IgD-negative memory B cell (primary cell): ENCODE measurements at regions not wholly inside any gene's neighbourhood (a gene's known extent, or its start where the extent isn't known, plus 50 kb on each side); places are given as distances from the start of the nearest gene placed in this dataset.
"Not testable (repeated sequence)": the region's sequence is repeated elsewhere in the genome, so short reads cannot be mapped to it uniquely, and the experiment has no call there.

Source experiments
- H3K27ac Mint-ChIP-seq, 3 donors: one replicate each; pipeline ENCODE4 v1.8.0; 2020 to 2022; ENCODE audit warnings: mild to moderate bottlenecking in 3 of 3, mixed read lengths in 3 of 3, moderate library complexity in 1 of 3
- H3K27me3 Mint-ChIP-seq: one replicate; pipeline ENCODE4 v1.8.0; 2021; ENCODE audit warnings: mixed read lengths
- H3K36me3 Mint-ChIP-seq: one replicate; pipeline ENCODE4 v1.8.0; 2020; ENCODE audit warnings: mild to moderate bottlenecking, mixed read lengths
- H3K4me1 Mint-ChIP-seq, 3 donors: one replicate each; pipeline ENCODE4 v1.8.0; 2020 to 2022; ENCODE audit warnings: mixed read lengths in 3 of 3, mild to moderate bottlenecking in 1 of 3
- H3K4me3 Mint-ChIP-seq, 4 donors: one replicate each; pipeline ENCODE4 v1.8.0; 2020 to 2022; ENCODE audit warnings: mild to moderate bottlenecking in 4 of 4, mixed read lengths in 4 of 4, moderate library complexity in 3 of 4
- H3K9me3 Mint-ChIP-seq, 3 donors: one replicate each; pipeline ENCODE4 v1.8.0; 2020 to 2021; ENCODE audit warnings: mixed read lengths in 3 of 3, mild to moderate bottlenecking in 1 of 3

- H3K9me3 Mint-ChIP-seq = no peaks in the 10 kb centered on the region
- H3K4me3 Mint-ChIP-seq = peak overlapping the region in 1 of 4 donors; percentile 41
- no peaks in the 10 kb centered on the region for H3K36me3 Mint-ChIP-seq
- H3K4me1 Mint-ChIP-seq = peaks cover 0 to 10% (median 3%) of the 10 kb centered on the region in 3 donors
- no peaks in the 10 kb centered on the region for H3K27me3 Mint-ChIP-seq
- peak overlapping the region in 1 of 3 donors; percentile 23 for H3K27ac Mint-ChIP-seq
Observed at GRCh38 chr12:73452672-73453469, 1084.8 kb upstream of the ATXN7L3B start.

GRCh38 chr12:73460212-73460611, 1077.4 kb upstream of the ATXN7L3B start:
- Mint-ChIP-seq H3K9me3 (peaks cover 0 to 5% (median 0%) of the 10 kb centered on the region in 3 donors), H3K27me3 (no peaks in the 10 kb centered on the region), H3K36me3 (no peaks in the 10 kb centered on the region), H3K27ac (no peak overlapping the region), H3K4me3 (no peak overlapping the region), H3K4me1 (peaks cover 0 to 2% (median 0%) of the 10 kb centered on the region in 3 donors)

- Mint-ChIP-seq H3K27ac (no peak overlapping the region), H3K4me1 (peaks cover 0 to 2% (median 0%) of the 10 kb centered on the region in 3 donors), H3K27me3 (no peaks in the 10 kb centered on the region)
Observed at GRCh38 chr12:73465106-73465505, 1072.5 kb upstream of the ATXN7L3B start.

GRCh38 chr12:73486256-73486655, 1051.4 kb upstream of the ATXN7L3B start:
- Mint-ChIP-seq H3K36me3 (no peaks in the 10 kb centered on the region), H3K4me3 (no peak overlapping the region), H3K9me3 (peaks cover 0 to 18% (median 2%) of the 10 kb centered on the region in 3 donors), H3K27ac (no peak overlapping the region), H3K4me1 (no peaks in the 10 kb centered on the region), H3K27me3 (no peaks in the 10 kb centered on the region)

More at GRCh38 chr12:73465106-73465505, 1072.5 kb upstream of the ATXN7L3B start:
- Mint-ChIP-seq H3K9me3 (peaks cover 0 to 6% (median 0%) of the 10 kb centered on the region in 3 donors), H3K4me3 (no peak overlapping the region), H3K36me3 (no peaks in the 10 kb centered on the region)

- H3K27ac Mint-ChIP-seq = no peak overlapping the region
- no peaks in the 10 kb centered on the region for H3K36me3 Mint-ChIP-seq
- no peaks in the 10 kb centered on the region for H3K27me3 Mint-ChIP-seq
- no peaks in the 10 kb centered on the region for H3K4me1 Mint-ChIP-seq
- peaks cover 3 to 6% (median 4%) of the 10 kb centered on the region in 3 donors for H3K9me3 Mint-ChIP-seq
- no peak overlapping the region for H3K4me3 Mint-ChIP-seq
Observed at GRCh38 chr12:73506611-73507010, 1031.0 kb upstream of the ATXN7L3B start.

GRCh38 chr12:73514672-73515071, 1023.0 kb upstream of the ATXN7L3B start:
- no peaks in the 10 kb centered on the region for H3K27me3 Mint-ChIP-seq
- H3K4me3 Mint-ChIP-seq = no peak overlapping the region
- no peaks in the 10 kb centered on the region for H3K4me1 Mint-ChIP-seq
- no peaks in the 10 kb centered on the region for H3K36me3 Mint-ChIP-seq
- peak overlapping the region in 1 of 3 donors; percentile 2 for H3K27ac Mint-ChIP-seq
- peaks cover 3 to 7% (median 6%) of the 10 kb centered on the region in 3 donors for H3K9me3 Mint-ChIP-seq

GRCh38 chr12:73517859-73518258, 1019.8 kb upstream of the ATXN7L3B start:
- no peaks in the 10 kb centered on the region for H3K36me3 Mint-ChIP-seq
- no peak overlapping the region for H3K4me3 Mint-ChIP-seq
- H3K4me1 Mint-ChIP-seq = no peaks in the 10 kb centered on the region

GRCh38 chr12:73529231-73529630, 1008.4 kb upstream of the ATXN7L3B start:
- no peaks in the 10 kb centered on the region for H3K27me3 Mint-ChIP-seq
- H3K4me3 Mint-ChIP-seq = no peak overlapping the region
- no peaks in the 10 kb centered on the region for H3K4me1 Mint-ChIP-seq
- peaks cover 2 to 3% (median 2%) of the 10 kb centered on the region in 3 donors for H3K9me3 Mint-ChIP-seq
- no peaks in the 10 kb centered on the region for H3K36me3 Mint-ChIP-seq
- no peak overlapping the region for H3K27ac Mint-ChIP-seq

More at GRCh38 chr12:73517859-73518258, 1019.8 kb upstream of the ATXN7L3B start:
- H3K27ac Mint-ChIP-seq = no peak overlapping the region
- no peaks in the 10 kb centered on the region for H3K27me3 Mint-ChIP-seq
- peaks cover 5 to 13% (median 8%) of the 10 kb centered on the region in 3 donors for H3K9me3 Mint-ChIP-seq

- H3K9me3 Mint-ChIP-seq = peaks cover 0 to 2% (median 2%) of the 10 kb centered on the region in 3 donors
- no peaks in the 10 kb centered on the region for H3K4me1 Mint-ChIP-seq
- H3K36me3 Mint-ChIP-seq = no peaks in the 10 kb centered on the region
- H3K27ac Mint-ChIP-seq = no peak overlapping the region
- H3K27me3 Mint-ChIP-seq = no peaks in the 10 kb centered on the region
- H3K4me3 Mint-ChIP-seq = no peak overlapping the region
Observed at GRCh38 chr12:73529954-73530353, 1007.7 kb upstream of the ATXN7L3B start.

GRCh38 chr12:73531752-73532151, 1005.9 kb upstream of the ATXN7L3B start:
- peaks cover 0 to 2% (median 2%) of the 10 kb centered on the region in 3 donors for H3K9me3 Mint-ChIP-seq
- no peaks in the 10 kb centered on the region for H3K4me1 Mint-ChIP-seq
- H3K36me3 Mint-ChIP-seq = no peaks in the 10 kb centered on the region
- no peak overlapping the region for H3K27ac Mint-ChIP-seq
- no peaks in the 10 kb centered on the region for H3K27me3 Mint-ChIP-seq
- no peak overlapping the region for H3K4me3 Mint-ChIP-seq

- Mint-ChIP-seq H3K27ac (no peak overlapping the region), H3K9me3 (peaks cover 0 to 2% (median 2%) of the 10 kb centered on the region in 3 donors), H3K4me1 (no peaks in the 10 kb centered on the region), H3K4me3 (no peak overlapping the region), H3K36me3 (no peaks in the 10 kb centered on the region), H3K27me3 (no peaks in the 10 kb centered on the region)
Observed at GRCh38 chr12:73547421-73547820, 990.2 kb upstream of the ATXN7L3B start.

GRCh38 chr12:73585136-73585535, 952.5 kb upstream of the ATXN7L3B start:
- Mint-ChIP-seq H3K9me3 (peaks cover 0 to 9% (median 0%) of the 10 kb centered on the region in 3 donors), H3K36me3 (no peaks in the 10 kb centered on the region), H3K27me3 (no peaks in the 10 kb centered on the region), H3K27ac (no peak overlapping the region), H3K4me3 (no peak overlapping the region), H3K4me1 (no peaks in the 10 kb centered on the region)

- Mint-ChIP-seq H3K4me1 (no peaks in the 10 kb centered on the region), H3K27me3 (no peaks in the 10 kb centered on the region), H3K36me3 (no peaks in the 10 kb centered on the region), H3K27ac (no peak overlapping the region), H3K4me3 (no peak overlapping the region), H3K9me3 (peaks cover 0 to 15% (median 2%) of the 10 kb centered on the region in 3 donors)
Observed at GRCh38 chr12:73589220-73589619, 948.4 kb upstream of the ATXN7L3B start.

- Mint-ChIP-seq H3K4me1 (no peaks in the 10 kb centered on the region), H3K27ac (no peak overlapping the region)
Observed at GRCh38 chr12:73598626-73599025, 939.0 kb upstream of the ATXN7L3B start.

GRCh38 chr12:73599268-73599667, 938.4 kb upstream of the ATXN7L3B start:
- Mint-ChIP-seq H3K4me1 (no peaks in the 10 kb centered on the region), H3K4me3 (no peak overlapping the region), H3K27ac (no peak overlapping the region), H3K27me3 (no peaks in the 10 kb centered on the region), H3K36me3 (no peaks in the 10 kb centered on the region), H3K9me3 (peaks cover 0 to 1% (median 0%) of the 10 kb centered on the region in 3 donors)

More at GRCh38 chr12:73598626-73599025, 939.0 kb upstream of the ATXN7L3B start:
- H3K27me3 Mint-ChIP-seq = no peaks in the 10 kb centered on the region
- H3K4me3 Mint-ChIP-seq = no peak overlapping the region
- no peaks in the 10 kb centered on the region for H3K36me3 Mint-ChIP-seq
- H3K9me3 Mint-ChIP-seq = peaks cover 0 to 1% (median 0%) of the 10 kb centered on the region in 3 donors

GRCh38 chr12:73605925-73606324, 931.7 kb upstream of the ATXN7L3B start:
- H3K9me3 Mint-ChIP-seq, H3K36me3 Mint-ChIP-seq, H3K27me3 Mint-ChIP-seq, H3K4me3 Mint-ChIP-seq, H3K4me1 Mint-ChIP-seq, H3K27ac Mint-ChIP-seq: not testable (repeated sequence)
